Lower leg skin (tissue), 4 donors: ENCODE measurements at regions not wholly inside any gene's neighbourhood (a gene's known extent, or its start where the extent isn't known, plus 50 kb on each side); places are given as distances from the start of the nearest gene placed in this dataset.
"Not testable (repeated sequence)": the region's sequence is repeated elsewhere in the genome, so short reads cannot be mapped to it uniquely, and the experiment has no call there.

Source experiments
- DNase-seq, 2 donors: peaks; one replicate each; pipeline ENCODE4 v3.0.0-alpha.2; 2019; ENCODE audit warnings: low spot score in 2 of 2
- H3K4me3 ChIP-seq: fragments of 200-600 bp; sonication (generic); 2 replicates; pipeline ENCODE4 v1.5.1; 2017; ENCODE audit warnings: mild to moderate bottlenecking, low read depth; ENCODE audit not compliant: poor library complexity, severe bottlenecking
- POLR2A ChIP-seq, 2 donors: fragments of 450-650 bp; IDR thresholded peaks; one replicate each; pipeline ENCODE4 v1.6.1; 2016 to 2017; ENCODE audit warnings: antibody characterized with exemption in 2 of 2, mild to moderate bottlenecking in 1 of 2, moderate library complexity in 1 of 2
- WGBS, 2 donors: methylation state at CpG; one replicate each; pipeline ENCODE4 v1.1.5; 2018; 5-methylcytosine and 5-hydroxymethylcytosine counted together
- intact Hi-C: fragments of 100-400 bp; cut with DNase I; formaldehyde crosslinking; loops from one replicate; pipeline ENCODE4 v1.15.0; 2023; ENCODE audit warnings: low total_unique reads
- TF ChIP-seq, protein P1 (sequence below), 3 donors: fragments of 450-650 bp; IDR thresholded peaks; one replicate each; pipeline ENCODE4 v1.5.1; 2016; ENCODE audit warnings: antibody characterized with exemption in 3 of 3, mild to moderate bottlenecking in 3 of 3, moderate library complexity in 2 of 3

DNA sequence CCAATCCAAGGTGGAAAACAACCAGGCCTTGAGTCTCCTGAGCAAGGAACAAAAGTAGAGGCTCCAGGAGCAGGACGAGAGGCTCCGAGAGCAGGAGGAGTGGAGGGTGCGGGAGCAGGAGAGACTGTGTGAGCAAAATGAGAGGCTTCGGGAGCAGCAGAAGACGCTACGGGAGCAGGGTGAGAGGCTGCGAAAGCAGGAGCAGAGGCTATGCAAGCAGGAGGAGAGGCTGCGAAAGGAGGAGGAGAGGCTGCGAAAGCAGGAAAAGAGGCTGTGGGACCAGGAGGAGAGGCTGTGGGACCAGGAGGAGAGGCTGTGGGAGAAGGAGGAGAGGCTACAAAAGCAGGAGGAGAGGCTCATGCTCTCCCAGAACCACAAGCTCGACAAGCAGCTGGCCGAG is 60.3 kb upstream of the UBE2Q2 start:
- intact Hi-C loops = no loop called here
- TF ChIP-seq, protein P1, sequence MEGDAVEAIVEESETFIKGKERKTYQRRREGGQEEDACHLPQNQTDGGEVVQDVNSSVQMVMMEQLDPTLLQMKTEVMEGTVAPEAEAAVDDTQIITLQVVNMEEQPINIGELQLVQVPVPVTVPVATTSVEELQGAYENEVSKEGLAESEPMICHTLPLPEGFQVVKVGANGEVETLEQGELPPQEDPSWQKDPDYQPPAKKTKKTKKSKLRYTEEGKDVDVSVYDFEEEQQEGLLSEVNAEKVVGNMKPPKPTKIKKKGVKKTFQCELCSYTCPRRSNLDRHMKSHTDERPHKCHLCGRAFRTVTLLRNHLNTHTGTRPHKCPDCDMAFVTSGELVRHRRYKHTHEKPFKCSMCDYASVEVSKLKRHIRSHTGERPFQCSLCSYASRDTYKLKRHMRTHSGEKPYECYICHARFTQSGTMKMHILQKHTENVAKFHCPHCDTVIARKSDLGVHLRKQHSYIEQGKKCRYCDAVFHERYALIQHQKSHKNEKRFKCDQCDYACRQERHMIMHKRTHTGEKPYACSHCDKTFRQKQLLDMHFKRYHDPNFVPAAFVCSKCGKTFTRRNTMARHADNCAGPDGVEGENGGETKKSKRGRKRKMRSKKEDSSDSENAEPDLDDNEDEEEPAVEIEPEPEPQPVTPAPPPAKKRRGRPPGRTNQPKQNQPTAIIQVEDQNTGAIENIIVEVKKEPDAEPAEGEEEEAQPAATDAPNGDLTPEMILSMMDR (IDR thresholded peaks at IDR 0.05) = no peak
- TF ChIP-seq POLR2A (IDR thresholded peaks at IDR 0.05) = no peak
- DNase-seq = peak in 1 of 2 donors; percentile 61
- WGBS, 2 donors = 89 to 93% methylated on average over 11 of the region's 11 CpGs
- H3K4me3 ChIP-seq = no peak overlapping the region

DNA sequence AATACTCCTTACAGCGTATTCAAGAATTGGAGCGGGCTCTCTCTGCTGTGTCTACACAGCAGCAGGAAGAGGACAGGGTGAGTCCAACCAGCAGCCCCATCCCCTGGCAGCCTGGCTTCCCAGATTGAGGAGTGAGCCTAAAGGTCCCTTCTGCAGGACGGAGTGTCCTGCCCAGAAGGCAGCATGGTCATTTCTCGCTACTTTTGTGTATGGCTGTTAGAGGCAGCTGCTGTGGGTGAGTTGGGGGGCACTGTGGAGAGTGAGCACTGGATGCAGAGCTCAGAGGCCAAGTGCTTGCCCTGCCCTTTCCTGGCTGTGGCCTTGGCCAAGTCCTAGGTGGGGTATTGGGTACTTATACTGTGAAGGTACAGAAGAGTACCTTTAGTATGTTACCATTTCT is 62.3 kb upstream of the UBE2Q2 start:
- WGBS, 2 donors = 95 to 96% methylated on average over 4 of the region's 4 CpGs
- H3K4me3 ChIP-seq, intact Hi-C loops: not testable (repeated sequence)
- peak in 1 of 2 donors; percentile 37 for DNase-seq

DNA sequence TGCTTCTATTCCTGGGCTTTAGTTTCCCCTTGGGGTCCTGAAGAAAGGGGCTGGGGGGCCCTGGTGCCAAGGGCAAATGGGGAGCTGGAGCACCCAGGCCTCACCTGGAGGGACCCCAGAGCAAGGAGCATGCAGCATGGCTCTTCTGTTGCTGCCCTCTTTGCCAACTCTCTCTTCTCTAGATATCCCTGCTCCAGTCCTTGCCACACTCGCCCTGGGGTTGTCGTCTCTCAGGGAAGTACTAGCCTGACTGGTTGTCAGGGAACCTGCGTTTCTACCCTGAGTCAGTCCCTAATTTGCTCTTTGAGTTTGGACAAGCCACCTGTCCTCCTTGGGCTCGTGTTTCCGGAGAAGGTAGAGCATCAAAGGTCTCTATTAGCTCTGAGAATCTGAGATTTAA is 63.7 kb upstream of the UBE2Q2 start:
- 77 to 96% methylated on average over 5 of the region's 5 CpGs for WGBS, 2 donors
- intact Hi-C loops = no loop called here
- no peak for TF ChIP-seq POLR2A (IDR thresholded peaks at IDR 0.05)
- TF ChIP-seq, protein P1 (IDR thresholded peaks at IDR 0.05) = no peak
- DNase-seq = peak in 1 of 2 donors; percentile 36
- no peak overlapping the region for H3K4me3 ChIP-seq

DNA sequence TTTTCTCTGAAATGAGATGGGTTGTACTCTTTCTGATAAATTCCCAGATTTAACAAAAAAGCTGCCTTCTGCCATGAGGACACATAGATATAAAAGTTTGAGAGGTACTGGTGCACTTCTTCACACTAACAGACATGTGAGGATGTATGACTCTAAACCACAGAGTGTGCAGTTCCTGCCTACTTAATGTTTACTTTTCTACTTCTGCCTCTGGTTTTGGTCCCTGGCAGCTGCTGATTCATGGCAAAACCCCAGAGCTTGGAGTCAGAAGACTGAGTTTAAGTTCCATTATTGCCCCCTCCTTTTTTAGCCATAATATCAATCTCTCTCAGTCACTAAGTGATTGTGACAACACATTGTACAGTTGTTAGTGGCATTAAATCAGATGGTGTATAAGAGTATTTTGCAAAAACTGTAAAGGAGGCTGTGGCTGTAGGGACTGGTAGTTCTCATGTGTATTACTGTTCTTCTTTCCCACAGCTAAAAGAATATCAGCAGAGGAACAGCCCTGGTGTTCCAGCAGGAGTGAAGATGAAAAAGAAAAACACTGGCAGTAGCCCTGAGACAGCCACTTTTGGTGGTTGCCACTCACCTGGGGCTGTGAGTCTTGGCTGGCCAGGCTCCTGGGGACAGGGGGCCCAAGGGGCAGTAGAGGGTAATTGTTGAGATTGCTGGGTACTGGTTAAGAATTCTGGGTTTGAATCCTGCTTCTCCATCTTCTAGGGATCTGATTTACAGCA is 64.4 kb upstream of the CSPG4 start:
- DNase-seq, intact Hi-C loops: not testable (repeated sequence)

DNA sequence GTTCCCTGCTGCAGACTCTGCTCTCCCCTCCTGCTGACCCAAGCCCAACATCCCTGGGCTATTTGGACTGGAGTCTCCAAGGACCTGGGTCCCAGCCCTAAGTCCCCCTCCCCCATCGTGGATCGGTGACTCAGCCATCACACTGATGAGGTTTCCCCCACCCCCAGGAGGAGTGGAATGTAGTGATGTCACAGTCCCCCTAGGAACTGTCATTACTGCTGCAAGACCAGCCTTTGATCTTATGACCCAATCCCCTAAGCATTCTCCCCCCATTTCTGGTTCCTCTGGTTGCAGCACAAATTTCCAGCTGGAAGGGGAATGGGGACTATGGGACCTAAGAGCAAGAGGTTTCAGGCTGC is 63.4 kb upstream of the CSPG4 start:
- intact Hi-C loops = no loop called here
- TF ChIP-seq POLR2A (IDR thresholded peaks at IDR 0.05) = no peak
- TF ChIP-seq, protein P1 (IDR thresholded peaks at IDR 0.05) = no peak
- no peak for DNase-seq
- WGBS, 2 donors = 31 to 39% methylated on average over 2 of the region's 2 CpGs
- no peak overlapping the region for H3K4me3 ChIP-seq

More for the DNA sequence above, 64.4 kb upstream of the CSPG4 start:
- H3K4me3 ChIP-seq = not testable (repeated sequence)

DNA sequence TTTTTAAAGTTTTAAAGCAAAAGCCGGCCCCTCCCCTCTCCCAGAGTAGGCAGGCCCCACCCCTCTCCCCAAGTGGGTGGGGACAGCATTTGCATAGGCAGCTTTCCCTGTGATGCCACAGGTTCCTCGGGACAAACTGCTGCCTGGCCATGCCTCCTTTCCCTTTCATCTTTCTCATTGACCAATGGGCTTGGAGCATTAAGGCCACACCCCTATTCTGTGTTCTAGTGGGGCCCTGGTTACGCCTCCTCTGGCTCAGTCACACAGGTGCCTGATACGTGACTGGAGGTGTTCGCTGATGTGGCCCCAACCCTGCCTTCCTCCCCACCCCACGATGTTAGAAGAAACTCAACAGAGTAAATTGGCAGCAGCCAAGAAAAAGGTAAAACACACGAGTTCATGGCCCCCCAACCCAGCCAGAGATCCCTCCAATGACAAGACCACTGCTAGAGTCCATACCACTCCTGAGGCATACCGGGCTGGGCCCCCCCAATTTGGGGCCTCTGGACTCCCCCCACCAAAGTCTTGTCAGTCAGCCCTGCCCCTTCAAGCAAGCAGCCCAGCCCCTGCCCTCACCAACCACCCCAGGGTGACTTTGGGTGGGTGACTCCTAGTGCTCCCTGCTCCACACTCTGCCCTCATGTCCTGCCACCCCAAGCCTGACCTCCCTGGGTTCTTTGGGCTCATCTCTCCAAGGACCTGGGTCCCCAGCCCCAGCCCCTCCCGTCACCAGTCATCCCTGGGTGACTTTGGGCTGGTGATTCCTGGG is 62.8 kb upstream of the CSPG4 start:
- WGBS, 2 donors = 79 to 84% methylated on average over 9 of the region's 9 CpGs
- no peak for DNase-seq
- intact Hi-C loops = no loop called here
- H3K4me3 ChIP-seq = no peak overlapping the region
- TF ChIP-seq, protein P1 (IDR thresholded peaks at IDR 0.05) = no peak
- TF ChIP-seq POLR2A (IDR thresholded peaks at IDR 0.05) = no peak

DNA sequence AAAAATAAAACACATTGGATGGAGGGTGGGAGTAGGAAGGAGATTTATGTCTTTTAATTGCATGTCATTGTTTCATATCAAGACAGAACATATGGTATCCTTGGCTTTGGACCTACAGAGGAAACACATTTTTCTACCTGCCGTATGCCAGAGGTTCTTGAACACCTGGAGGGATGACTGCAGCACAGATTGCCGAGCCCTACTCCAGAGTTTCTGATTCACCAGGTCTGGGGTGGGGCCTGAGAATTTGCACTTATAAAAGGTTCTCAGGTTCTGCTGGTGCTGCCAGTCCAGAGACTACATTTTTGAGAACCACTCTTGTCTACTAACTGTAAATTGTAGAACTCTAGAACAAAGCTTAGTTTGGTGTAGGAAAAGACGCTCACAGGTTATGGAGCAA is 61.3 kb upstream of the CSPG4 start:
- DNase-seq, H3K4me3 ChIP-seq, intact Hi-C loops: not testable (repeated sequence)
- 61 to 63% methylated on average over 2 to 3 of the region's 3 CpGs for WGBS, 2 donors

DNA sequence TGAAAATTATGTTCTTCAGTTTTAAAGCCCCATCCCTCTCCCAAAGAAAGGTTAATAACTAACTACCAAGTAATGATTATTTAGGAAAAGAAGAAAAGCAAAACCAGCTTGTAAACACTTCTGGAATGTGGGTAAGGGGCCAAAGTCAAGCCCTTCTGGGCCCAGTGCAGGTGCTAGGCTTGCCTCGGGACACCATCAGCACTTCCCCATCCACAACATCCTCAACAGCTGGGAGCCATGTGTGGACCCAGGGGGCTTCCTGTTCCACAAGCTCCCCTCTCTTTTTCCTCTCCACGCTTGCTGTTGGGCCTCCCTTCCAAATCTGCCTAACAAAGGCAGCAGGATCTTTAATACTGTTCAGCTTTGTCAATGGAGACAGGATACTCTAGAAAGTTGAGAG is 58.4 kb upstream of the CSPG4 start:
- peak in 1 of 2 donors; percentile 8 for DNase-seq
- H3K4me3 ChIP-seq, intact Hi-C loops: not testable (repeated sequence)
- WGBS, 2 donors = 41 to 63% methylated on average over 2 of the region's 2 CpGs
